Transverse colon (tissue), 3 donors: ENCODE measurements at regions not wholly inside any gene's neighbourhood (a gene's known extent, or its start where the extent isn't known, plus 50 kb on each side); places are given as distances from the start of the nearest gene placed in this dataset.

Source experiments
- CTCF ChIP-seq, 5 experiments: fragments of 200-600 bp in 3 of 5; fragments of 450-650 bp in 2 of 5; sonication (generic) in 3 of 5; IDR thresholded peaks; 1 replicate in 2 of 5; 2 replicates in 3 of 5; pipeline ENCODE4 v1.5.1; 2016 to 2017; ENCODE audit warnings: antibody characterized with exemption in 5 of 5, inconsistent platforms in 3 of 5, mild to moderate bottlenecking in 2 of 5, moderate library complexity in 1 of 5
- POLR2A ChIP-seq: fragments of 450-650 bp; IDR thresholded peaks from one replicate; pipeline ENCODE4 v1.6.1; 2016; ENCODE audit warnings: antibody characterized with exemption, mild to moderate bottlenecking, moderate library complexity

GRCh38 chr22:49437956-49438355, 389.7 kb downstream of the BRD1 start:
- TF ChIP-seq CTCF (IDR thresholded peaks at IDR 0.05) (no peak), POLR2A (no peak)
